ENCODE measurements at regions not wholly inside any gene's neighbourhood (a gene's known extent, or its start where the extent isn't known, plus 50 kb on each side); places are given as distances from the start of the nearest gene placed in this dataset.

DNA sequence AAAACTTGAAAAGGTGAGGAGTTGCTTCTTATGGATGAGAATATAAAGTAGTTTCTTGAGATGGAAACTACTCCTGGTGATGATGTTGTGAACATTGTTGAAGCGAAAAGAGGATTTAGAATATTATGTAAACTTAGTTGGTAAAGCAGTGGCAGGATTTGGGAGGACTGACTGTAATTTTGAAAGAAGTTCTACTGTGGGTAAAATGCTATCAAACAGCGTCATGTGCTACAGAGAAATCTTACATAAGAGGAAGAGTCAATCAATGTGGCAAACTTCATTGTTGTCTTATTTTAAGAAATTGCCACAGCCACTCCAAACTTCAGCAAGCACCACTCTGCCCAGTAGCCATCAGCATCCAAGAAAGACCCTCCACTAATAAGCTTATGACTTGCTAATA lies 112.9 kb upstream of the ZEB2 start:
- TF ChIP-seq, protein P1, sequence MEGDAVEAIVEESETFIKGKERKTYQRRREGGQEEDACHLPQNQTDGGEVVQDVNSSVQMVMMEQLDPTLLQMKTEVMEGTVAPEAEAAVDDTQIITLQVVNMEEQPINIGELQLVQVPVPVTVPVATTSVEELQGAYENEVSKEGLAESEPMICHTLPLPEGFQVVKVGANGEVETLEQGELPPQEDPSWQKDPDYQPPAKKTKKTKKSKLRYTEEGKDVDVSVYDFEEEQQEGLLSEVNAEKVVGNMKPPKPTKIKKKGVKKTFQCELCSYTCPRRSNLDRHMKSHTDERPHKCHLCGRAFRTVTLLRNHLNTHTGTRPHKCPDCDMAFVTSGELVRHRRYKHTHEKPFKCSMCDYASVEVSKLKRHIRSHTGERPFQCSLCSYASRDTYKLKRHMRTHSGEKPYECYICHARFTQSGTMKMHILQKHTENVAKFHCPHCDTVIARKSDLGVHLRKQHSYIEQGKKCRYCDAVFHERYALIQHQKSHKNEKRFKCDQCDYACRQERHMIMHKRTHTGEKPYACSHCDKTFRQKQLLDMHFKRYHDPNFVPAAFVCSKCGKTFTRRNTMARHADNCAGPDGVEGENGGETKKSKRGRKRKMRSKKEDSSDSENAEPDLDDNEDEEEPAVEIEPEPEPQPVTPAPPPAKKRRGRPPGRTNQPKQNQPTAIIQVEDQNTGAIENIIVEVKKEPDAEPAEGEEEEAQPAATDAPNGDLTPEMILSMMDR (IDR thresholded peaks at IDR 0.05; ENCODE audit: control extremely low read depth, extremely low read depth, low read depth, missing control alignments) = no peak
- DNase-seq (ENCODE audit: extremely low spot score) = no peak
- CTCF ChIA-PET = no interaction called here
- POLR2A ChIA-PET = interaction anchor here (0.6 kb wide), 1 partner anchor 68 kb away, joined by 3 read pairs; no protein-coding TSS in a partner anchor

DNA sequence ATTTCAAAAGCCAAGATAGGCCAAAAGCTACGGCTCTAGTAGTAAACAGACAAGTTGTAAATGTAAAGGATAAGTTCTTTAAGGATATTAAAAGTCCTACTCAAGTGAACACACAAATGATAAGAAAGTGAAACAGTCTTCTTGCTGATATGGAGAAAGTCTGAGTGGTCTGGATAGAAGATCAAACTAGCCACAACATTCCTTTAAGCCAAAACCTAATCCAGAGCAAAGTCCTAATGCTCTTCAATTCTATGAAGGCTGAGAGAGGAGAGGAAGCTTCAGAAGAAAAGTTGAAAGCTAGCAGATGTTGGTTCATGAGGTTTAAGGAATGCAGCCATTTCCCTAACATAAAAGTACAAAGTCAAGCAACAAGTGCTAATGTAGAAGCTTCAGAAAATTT lies 111.7 kb upstream of the ZEB2 start:
- DNase-seq (ENCODE audit: extremely low spot score) = no peak
- TF ChIP-seq, protein P1 (IDR thresholded peaks at IDR 0.05; ENCODE audit: control extremely low read depth, extremely low read depth, low read depth, missing control alignments) = no peak
- CTCF ChIA-PET = interaction anchor here (0.8 kb wide), 1 partner anchor 12 kb away, joined by 3 read pairs; no protein-coding TSS in a partner anchor
- POLR2A ChIA-PET = no interaction called here

DNA sequence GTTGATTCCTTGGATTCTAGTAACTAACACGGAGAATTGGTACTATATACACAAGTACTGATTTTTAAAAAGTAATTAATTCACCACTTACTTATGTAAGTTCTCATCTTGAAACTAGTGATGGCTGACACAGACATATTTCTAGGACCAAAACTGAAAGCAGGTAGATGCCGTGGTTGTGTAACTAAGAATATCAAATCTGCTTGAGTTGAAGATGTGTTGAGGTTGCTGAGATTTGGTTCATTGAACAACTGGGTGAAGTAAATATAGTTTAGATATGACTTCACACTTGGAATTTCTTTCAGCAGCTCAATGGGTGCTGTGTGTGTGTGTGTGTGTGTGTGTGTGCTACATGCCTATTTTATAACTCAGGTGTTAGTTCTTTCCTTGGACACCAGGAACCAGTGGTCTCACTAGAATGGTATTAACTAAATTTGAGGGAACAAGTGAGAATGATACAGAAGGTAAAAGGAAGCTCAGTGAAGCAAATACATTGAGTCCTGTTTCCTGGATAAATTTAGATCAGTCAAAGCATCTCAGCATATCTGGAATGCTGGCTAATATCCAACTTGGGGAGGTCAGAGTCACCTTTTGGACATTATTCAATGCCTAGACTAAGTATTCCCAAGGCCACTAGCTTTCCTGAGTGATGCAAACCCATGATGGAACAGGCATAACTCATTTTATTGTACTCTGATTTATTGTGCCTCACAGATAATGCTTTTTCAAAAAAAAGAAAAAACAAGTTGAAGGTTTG lies 110.7 kb upstream of the ZEB2 start:
- TF ChIP-seq, protein P1 (IDR thresholded peaks at IDR 0.05; ENCODE audit: control extremely low read depth, extremely low read depth, low read depth, missing control alignments) = no peak
- ChIA-PET CTCF (interaction anchor here (1.2 kb wide), 1 partner anchor 11 kb away, joined by 3 read pairs; no protein-coding TSS in a partner anchor), POLR2A (no interaction called here)
- DNase-seq (ENCODE audit: extremely low spot score) = no peak

DNA sequence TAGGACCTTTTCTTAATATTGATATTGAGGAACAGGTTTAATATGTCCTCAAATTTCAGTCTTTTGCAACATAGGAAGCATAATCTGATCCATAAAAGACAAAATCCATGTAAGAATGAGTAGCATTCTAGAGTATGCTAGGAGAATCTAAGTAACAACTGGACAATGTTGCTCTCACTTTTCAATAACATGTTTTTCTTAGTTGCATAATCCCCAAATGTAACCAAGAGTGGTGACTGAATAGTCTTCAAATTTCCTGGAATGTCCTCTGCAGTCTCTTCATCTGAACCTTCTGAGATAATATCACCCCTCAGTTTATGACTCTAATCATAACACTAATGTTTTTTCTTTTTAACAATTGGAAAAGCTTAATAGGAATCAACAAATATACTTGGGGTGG lies 110.0 kb upstream of the ZEB2 start:
- TF ChIP-seq, protein P1 (IDR thresholded peaks at IDR 0.05; ENCODE audit: control extremely low read depth, extremely low read depth, low read depth, missing control alignments) = no peak
- CTCF ChIA-PET = interaction anchor here (1.2 kb wide), 1 partner anchor 10 kb away, joined by 3 read pairs; no protein-coding TSS in a partner anchor
- no peak for DNase-seq (ENCODE audit: extremely low spot score)
- POLR2A ChIA-PET = no interaction called here

DNA sequence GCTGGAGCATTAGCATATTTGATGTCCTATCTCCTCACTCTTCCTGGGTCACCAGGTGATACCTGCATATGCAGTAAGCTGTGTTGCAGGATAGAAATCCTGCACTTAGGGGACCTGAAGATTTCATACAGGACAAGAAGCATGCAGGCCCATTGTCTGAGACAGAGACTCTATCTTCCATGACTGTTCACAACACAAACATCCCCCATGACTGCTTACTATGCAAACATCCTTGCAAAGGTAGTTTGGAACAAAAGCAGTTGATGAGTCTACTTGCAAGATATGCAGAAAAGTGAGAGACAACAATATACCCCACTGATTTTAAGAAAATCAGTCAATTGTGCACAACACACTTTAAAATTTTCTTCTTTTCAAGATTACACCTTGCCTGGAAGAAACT lies 108.6 kb upstream of the ZEB2 start:
- ChIA-PET POLR2A (no interaction called here), CTCF (no interaction called here)
- TF ChIP-seq, protein P1 (IDR thresholded peaks at IDR 0.05; ENCODE audit: control extremely low read depth, extremely low read depth, low read depth, missing control alignments) = no peak
- DNase-seq (ENCODE audit: extremely low spot score) = no peak

DNA sequence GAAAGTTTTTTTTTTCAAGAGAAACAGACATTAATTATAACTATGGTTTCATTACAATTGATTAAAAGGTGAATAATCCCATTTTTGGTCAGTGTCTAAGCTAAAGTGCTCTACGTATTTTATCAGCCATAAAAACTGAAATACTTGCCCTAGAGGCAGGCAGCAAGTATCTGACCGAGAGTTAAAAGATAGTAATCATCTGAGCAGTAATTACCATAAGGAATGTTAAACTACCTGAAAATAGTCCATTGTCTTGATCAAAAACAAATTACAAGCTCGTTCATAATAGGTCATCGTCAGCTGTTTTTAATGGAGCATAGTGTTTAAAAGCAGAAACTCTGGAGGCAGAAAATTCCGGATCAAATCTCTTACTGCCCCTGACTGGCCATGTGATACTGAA lies 105.7 kb upstream of the ZEB2 start:
- DNase-seq (ENCODE audit: extremely low spot score) = no peak
- TF ChIP-seq, protein P1 (IDR thresholded peaks at IDR 0.05; ENCODE audit: control extremely low read depth, extremely low read depth, low read depth, missing control alignments) = no peak
- ChIA-PET CTCF (no interaction called here), POLR2A (no interaction called here)
